ENCODE measurements at regions not wholly inside any gene's neighbourhood (a gene's known extent, or its start where the extent isn't known, plus 50 kb on each side); places are given as distances from the start of the nearest gene placed in this dataset.
"Not testable (repeated sequence)": the region's sequence is repeated elsewhere in the genome, so short reads cannot be mapped to it uniquely, and the experiment has no call there.

DNA sequence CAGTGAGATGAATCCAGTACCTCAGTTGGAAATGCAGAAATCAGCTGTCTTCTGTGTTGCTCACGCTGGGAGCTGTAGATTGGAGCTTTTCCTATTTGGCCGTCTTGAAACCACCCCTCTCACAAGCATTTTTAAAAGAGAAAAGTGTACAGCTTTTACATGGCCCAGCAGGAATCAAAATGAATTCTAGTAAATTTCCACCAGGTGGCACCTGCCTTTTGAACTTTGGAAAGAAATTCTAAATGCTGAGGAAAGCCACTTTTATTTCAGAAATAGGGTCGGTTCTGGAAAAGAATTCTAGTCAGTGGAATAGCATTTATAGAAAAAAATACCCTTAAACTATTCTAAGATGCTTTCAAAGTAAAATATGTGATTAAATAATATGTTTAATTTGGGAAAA lies 647.8 kb downstream of the CD109 start:
- H3K4me3 ChIP-seq (ENCODE audit: low read length): no peak overlapping the region
- TF ChIP-seq EP300 (conservative IDR thresholded peaks at IDR 0.05; ENCODE audit: poor library complexity, severe bottlenecking): no peak
- TF ChIP-seq, protein P1, sequence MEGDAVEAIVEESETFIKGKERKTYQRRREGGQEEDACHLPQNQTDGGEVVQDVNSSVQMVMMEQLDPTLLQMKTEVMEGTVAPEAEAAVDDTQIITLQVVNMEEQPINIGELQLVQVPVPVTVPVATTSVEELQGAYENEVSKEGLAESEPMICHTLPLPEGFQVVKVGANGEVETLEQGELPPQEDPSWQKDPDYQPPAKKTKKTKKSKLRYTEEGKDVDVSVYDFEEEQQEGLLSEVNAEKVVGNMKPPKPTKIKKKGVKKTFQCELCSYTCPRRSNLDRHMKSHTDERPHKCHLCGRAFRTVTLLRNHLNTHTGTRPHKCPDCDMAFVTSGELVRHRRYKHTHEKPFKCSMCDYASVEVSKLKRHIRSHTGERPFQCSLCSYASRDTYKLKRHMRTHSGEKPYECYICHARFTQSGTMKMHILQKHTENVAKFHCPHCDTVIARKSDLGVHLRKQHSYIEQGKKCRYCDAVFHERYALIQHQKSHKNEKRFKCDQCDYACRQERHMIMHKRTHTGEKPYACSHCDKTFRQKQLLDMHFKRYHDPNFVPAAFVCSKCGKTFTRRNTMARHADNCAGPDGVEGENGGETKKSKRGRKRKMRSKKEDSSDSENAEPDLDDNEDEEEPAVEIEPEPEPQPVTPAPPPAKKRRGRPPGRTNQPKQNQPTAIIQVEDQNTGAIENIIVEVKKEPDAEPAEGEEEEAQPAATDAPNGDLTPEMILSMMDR (IDR thresholded peaks at IDR 0.05; ENCODE audit: poor library complexity, severe bottlenecking): peak; percentile 21
- TF ChIP-seq SMC3 (conservative IDR thresholded peaks at IDR 0.05; ENCODE audit: poor library complexity): no peak
- TF ChIP-seq RAD21 (conservative IDR thresholded peaks at IDR 0.05): peak; percentile 16
- no peak overlapping the region for H3K27ac ChIP-seq (ENCODE audit: low read length)
- no peaks in the 10 kb centered on the region for H3K9me2 ChIP-seq (ENCODE audit: insufficient read depth, low read length)
- no peaks in the 10 kb centered on the region for H3K27me3 ChIP-seq (ENCODE audit: insufficient read depth, low read depth, low read length)
- H2AFZ ChIP-seq (ENCODE audit: low read depth, low read length): no peak overlapping the region
- no peaks in the 10 kb centered on the region for H4K20me1 ChIP-seq (ENCODE audit: insufficient read depth)
- H3K36me3 ChIP-seq (ENCODE audit: insufficient read depth, low read length): no peaks in the 10 kb centered on the region
- H3K9me3 ChIP-seq (ENCODE audit: low read length): no peaks in the 10 kb centered on the region
- no peak overlapping the region for H3K9ac ChIP-seq (ENCODE audit: low read length)
- H3F3A ChIP-seq (ENCODE audit: insufficient read depth, low read length, poor library complexity, severe bottlenecking): no peaks in the 10 kb centered on the region
- H3K79me2 ChIP-seq (replicated peaks; ENCODE audit: insufficient read depth, low read length): no peaks in the 10 kb centered on the region
- H3K4me2 ChIP-seq (ENCODE audit: low read length): no peak overlapping the region

DNA sequence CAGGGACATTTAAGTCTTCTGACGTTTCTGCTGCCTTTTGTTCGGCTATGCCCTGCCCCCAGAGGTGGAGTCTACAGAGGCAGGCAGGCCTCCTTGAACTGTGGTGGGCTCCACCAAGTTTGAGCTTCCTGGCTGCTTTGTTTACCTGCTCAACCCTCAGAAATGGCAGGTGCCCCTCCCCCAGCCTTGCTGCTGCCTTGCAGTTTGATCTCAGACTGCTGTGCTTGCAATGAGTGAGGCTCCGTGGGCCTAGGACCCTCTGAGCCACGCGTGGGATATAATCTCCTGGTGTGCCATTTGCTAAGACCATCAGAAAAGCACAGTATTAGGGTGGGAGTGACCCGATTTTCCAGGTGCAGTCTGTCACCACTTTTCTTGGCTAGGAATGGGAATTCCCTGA lies 647.3 kb downstream of the CD109 start:
- H3F3A ChIP-seq (ENCODE audit: insufficient read depth, low read length, poor library complexity, severe bottlenecking); H3K27me3 ChIP-seq (ENCODE audit: insufficient read depth, low read depth, low read length); H3K9me3 ChIP-seq (ENCODE audit: low read length); H4K20me1 ChIP-seq (ENCODE audit: insufficient read depth); H3K9ac ChIP-seq (ENCODE audit: low read length); H3K4me3 ChIP-seq (ENCODE audit: low read length); H3K36me3 ChIP-seq (ENCODE audit: insufficient read depth, low read length); H2AFZ ChIP-seq (ENCODE audit: low read depth, low read length); H3K27ac ChIP-seq (ENCODE audit: low read length); H3K9me2 ChIP-seq (ENCODE audit: insufficient read depth, low read length); H3K4me2 ChIP-seq (ENCODE audit: low read length); H3K79me2 ChIP-seq (replicated peaks; ENCODE audit: insufficient read depth, low read length): not testable (repeated sequence)

DNA sequence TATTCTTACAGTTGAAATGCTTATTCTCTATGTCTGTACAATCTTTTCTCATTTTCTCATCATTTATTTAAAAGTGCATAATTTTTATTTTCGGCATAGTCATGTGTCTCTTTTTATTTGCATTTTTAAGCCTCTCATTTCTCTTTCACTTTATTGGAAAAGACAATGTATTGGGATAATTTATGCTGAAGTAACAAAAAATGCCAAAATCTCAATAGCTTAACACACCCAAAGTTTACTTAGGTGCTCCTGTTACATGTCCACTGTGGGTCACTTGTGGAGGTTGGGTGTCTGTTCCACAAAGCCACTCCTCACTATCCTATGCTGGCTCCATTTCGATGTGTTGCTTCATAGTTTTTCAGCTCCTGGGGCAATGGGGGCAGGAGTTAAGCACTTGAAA lies 638.7 kb downstream of the CD109 start:
- Histone ChIP-seq H3K27ac (ENCODE audit: low read length) (no peak overlapping the region), H3F3A (ENCODE audit: insufficient read depth, low read length, poor library complexity, severe bottlenecking) (no peaks in the 10 kb centered on the region), H3K4me3 (ENCODE audit: low read length) (no peak overlapping the region), H3K79me2 (replicated peaks; ENCODE audit: insufficient read depth, low read length) (no peaks in the 10 kb centered on the region), H3K27me3 (ENCODE audit: insufficient read depth, low read depth, low read length) (no peaks in the 10 kb centered on the region), H3K36me3 (ENCODE audit: insufficient read depth, low read length) (no peaks in the 10 kb centered on the region), H3K9ac (ENCODE audit: low read length) (no peak overlapping the region), H3K9me3 (ENCODE audit: low read length) (no peaks in the 10 kb centered on the region), H4K20me1 (ENCODE audit: insufficient read depth) (no peaks in the 10 kb centered on the region), H3K4me2 (ENCODE audit: low read length) (no peak overlapping the region), H2AFZ (ENCODE audit: low read depth, low read length) (no peak overlapping the region), H3K9me2 (ENCODE audit: insufficient read depth, low read length) (no peaks in the 10 kb centered on the region)
- no peak for TF ChIP-seq POLR2AphosphoS5 (IDR thresholded peaks at IDR 0.05)

DNA sequence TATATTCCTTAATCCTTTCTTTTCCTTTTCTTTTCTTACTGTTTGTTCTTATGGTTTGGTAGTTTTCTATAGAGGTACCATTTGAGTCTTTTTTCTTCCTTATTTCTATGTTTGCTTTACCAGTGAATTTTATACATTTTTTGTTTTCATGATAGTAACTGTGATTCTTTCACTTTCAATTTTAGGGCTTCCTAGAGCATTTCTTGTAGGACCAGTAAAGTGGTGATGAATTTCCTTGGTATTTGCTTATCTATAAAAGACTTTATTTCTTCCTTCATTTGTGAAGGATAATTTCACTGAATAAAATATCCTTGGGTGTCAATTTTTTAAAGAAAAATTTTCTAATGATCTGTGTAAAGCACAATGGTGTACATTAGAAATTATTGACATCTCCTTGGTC lies 637.4 kb downstream of the CD109 start:
- Histone ChIP-seq H3K9me2 (ENCODE audit: insufficient read depth, low read length) (no peaks in the 10 kb centered on the region), H3K79me2 (replicated peaks; ENCODE audit: insufficient read depth, low read length) (no peaks in the 10 kb centered on the region), H3F3A (ENCODE audit: insufficient read depth, low read length, poor library complexity, severe bottlenecking) (no peaks in the 10 kb centered on the region), H3K9ac (ENCODE audit: low read length) (no peak overlapping the region), H3K9me3 (ENCODE audit: low read length) (no peaks in the 10 kb centered on the region), H3K4me2 (ENCODE audit: low read length) (no peak overlapping the region), H3K36me3 (ENCODE audit: insufficient read depth, low read length) (no peaks in the 10 kb centered on the region), H4K20me1 (ENCODE audit: insufficient read depth) (no peaks in the 10 kb centered on the region), H3K27me3 (ENCODE audit: insufficient read depth, low read depth, low read length) (no peaks in the 10 kb centered on the region), H2AFZ (ENCODE audit: low read depth, low read length) (no peak overlapping the region), H3K27ac (ENCODE audit: low read length) (no peak overlapping the region), H3K4me3 (ENCODE audit: low read length) (no peak overlapping the region)
- TF ChIP-seq TAF1 (IDR thresholded peaks at IDR 0.05; ENCODE audit: low read depth): no peak
- TF ChIP-seq MXI1 (conservative IDR thresholded peaks at IDR 0.05; ENCODE audit: poor library complexity, severe bottlenecking): no peak
- TF ChIP-seq, protein P2, sequence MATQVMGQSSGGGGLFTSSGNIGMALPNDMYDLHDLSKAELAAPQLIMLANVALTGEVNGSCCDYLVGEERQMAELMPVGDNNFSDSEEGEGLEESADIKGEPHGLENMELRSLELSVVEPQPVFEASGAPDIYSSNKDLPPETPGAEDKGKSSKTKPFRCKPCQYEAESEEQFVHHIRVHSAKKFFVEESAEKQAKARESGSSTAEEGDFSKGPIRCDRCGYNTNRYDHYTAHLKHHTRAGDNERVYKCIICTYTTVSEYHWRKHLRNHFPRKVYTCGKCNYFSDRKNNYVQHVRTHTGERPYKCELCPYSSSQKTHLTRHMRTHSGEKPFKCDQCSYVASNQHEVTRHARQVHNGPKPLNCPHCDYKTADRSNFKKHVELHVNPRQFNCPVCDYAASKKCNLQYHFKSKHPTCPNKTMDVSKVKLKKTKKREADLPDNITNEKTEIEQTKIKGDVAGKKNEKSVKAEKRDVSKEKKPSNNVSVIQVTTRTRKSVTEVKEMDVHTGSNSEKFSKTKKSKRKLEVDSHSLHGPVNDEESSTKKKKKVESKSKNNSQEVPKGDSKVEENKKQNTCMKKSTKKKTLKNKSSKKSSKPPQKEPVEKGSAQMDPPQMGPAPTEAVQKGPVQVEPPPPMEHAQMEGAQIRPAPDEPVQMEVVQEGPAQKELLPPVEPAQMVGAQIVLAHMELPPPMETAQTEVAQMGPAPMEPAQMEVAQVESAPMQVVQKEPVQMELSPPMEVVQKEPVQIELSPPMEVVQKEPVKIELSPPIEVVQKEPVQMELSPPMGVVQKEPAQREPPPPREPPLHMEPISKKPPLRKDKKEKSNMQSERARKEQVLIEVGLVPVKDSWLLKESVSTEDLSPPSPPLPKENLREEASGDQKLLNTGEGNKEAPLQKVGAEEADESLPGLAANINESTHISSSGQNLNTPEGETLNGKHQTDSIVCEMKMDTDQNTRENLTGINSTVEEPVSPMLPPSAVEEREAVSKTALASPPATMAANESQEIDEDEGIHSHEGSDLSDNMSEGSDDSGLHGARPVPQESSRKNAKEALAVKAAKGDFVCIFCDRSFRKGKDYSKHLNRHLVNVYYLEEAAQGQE (IDR thresholded peaks at IDR 0.05; ENCODE audit: borderline replicate concordance): no peak

Measured in neural cell (in vitro differentiated cells).